ENCODE measurements at regions not wholly inside any gene's neighbourhood (a gene's known extent, or its start where the extent isn't known, plus 50 kb on each side); places are given as distances from the start of the nearest gene placed in this dataset.
A peak's percentile ranks its signal among the peaks of the same experiment; 100 is the strongest.

DNA sequence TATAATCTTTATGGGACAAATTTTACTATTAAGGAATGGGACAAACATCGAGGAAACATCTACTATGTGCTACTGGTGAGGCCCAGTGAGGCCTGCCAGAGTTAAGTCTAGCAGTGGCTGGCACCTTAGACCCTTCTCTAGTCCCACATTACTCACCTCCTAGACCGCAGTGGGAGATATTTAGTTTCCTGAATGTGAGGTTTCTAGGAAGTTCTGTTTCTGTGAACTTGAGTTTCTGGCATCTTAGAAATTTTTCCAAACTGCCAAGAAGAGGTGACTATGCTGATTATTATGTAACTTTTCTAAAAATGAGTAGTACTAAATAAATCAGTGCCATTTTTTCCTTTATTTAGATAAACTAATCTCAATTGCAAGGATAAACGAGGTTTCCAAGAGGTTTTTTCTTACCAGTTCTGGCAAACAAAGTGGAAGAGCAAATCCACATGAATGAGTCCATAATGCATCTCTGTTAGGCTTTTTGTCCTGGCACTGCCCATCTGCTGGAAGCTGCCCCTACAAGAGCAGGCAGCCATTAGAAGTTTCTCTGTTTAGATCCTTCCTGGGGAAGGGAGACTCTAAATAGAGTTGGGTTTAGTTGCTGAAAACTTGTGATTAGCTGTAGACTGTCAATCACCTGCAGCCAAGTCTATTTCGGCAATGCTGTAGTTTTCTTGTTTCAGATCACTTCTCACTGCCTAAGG is 348.7 kb downstream of the MAN2A1 start:
- DNase-seq: no peak

DNA sequence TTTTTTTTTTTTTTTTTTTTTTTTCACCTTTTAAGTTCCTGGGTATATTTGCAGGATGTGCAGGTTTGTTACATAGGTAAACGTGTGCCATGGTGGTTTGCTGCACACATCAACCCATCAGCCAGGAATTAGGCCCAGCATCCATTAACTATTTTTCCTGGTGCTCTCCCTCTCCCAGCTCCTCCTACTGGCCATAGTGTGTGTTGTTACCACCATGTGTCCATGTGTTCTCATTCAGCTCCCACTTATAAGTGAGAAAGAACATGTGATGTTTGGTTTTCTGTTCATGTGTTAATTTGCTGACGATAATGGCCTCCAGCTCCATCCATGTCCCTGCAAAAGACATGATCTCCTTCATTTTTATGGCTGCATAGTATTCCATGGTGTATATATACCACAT is 350.5 kb downstream of the MAN2A1 start:
- DNase-seq: no peak

DNA sequence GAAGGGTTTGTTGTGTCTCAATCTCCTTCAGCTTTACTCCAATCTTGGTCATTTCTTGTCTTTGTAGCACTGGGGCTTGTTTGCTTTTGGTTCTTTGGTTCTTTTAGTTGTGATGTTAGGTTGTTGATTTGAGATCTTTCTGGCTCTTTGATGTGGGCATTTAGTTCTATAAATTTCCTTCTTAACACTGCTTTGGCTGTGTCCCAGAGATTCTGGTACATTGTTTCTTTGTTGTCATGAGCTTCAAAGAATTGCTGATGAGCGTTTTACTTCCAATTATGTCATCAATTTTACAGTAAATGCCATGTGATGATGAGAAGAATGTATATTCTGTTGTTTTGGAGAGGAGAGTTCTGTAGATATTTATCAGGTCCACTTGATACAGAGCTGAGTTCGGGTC is 353.3 kb downstream of the MAN2A1 start:
- no peak for DNase-seq

DNA sequence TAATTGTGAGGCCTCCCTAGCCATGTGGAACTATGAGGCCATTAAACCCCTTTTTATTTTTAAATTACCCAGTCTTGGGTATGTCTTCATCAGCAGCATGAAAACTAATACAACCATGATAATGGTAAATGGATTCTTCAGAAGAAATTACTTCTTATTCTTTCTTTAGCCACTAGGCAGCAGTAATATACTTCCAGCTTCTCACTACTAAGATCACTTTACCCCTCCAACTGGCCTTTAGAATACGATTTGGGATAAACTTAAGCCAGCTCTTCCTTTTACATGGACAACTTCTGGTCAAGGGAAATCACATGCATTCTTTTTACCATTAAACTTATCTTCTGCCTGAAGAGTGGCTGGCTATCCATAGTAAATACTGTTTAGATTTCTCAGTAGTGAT is 355.4 kb downstream of the MAN2A1 start:
- DNase-seq: no peak

DNA sequence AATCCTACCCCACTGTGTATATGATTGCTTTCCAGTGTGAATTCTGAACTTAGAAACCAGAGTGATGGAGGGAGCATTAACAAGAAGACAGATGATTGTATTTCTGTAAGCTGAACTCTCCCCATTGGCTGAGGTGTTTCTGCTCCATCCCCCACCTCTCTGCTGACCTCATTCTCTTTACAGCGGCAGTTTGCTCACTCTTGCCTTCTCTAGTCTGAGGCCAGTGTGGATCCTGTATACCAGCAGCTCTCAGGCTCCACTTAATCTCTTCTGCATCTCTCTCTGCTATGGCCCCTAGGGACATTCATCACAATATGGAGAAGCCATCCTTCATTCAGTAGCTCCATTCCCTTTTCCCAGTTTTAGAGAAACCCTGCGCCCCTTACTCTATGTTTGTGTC is 358.8 kb downstream of the MAN2A1 start:
- DNase-seq: no peak

DNA sequence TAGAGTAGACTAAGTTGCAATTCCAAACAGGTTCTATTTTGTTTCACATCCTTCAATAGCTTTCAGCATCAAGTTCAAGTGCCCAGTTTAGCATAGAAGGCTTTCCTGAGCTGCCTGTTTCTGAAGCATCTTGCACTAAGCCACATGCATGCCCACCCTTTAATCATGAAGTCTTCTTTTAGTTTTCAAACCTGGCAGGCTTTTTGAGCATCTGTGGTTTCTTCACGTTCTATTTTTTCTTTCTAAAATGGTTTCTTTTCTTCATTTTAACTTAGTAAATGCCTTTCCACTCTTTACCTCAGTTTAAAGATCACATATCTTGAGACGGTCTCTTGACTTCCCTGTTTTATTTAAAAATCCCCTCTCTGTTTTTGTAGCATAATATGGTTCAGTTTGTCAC is 360.1 kb downstream of the MAN2A1 start:
- DNase-seq: no peak

DNA sequence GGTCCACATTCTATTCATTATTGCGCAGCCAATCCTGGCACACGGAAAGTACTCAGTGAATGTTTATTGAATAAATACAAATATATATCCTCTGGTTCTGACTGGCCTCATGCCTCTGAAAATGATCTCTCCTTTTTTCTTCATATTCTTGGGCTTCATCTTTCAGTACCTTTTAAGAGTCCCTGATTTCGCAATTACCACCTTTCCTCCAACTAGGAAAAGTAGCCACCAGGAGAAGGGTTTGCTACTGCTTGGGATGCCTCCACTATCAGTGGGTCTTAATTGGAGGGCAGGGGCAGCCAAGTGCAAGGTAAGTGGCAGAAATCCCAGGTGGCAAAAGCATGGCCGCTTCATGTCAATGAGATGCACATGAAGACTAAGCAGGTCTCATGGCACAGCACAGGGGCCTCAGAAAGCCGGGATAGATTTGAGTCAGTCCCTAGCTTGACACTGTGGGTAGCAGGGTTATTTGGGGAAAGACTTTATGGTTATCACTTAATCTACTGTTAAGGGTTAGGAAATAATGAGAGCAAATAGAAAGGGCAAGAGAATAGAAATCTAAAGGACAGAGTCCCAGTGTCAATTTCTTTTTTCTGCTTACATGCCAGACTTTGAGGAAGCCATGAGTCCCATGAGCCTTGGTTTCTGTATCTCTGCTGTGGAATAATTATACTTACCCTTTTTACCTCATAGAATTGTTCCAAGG is 361.1 kb downstream of the MAN2A1 start:
- DNase-seq: no peak

DNA sequence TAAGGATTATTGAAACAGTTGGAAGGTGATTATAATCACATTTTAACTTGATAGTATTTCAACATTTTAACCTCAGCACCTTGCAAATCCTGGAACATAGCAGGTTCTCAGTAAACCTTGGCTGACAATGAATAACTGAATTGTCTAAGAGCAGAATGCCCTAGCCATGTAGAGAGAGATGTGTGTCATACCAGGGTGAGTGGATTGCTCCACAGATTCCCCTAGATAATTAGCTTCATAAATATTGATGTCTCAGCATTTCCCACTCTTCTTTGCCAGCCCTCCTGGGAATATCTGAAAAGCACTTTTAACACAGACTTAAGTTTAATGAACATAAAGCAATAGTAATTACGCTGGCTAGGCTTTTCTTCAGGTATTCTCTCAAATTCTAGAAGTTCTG is 363.5 kb downstream of the MAN2A1 start:
- no peak for DNase-seq

DNA sequence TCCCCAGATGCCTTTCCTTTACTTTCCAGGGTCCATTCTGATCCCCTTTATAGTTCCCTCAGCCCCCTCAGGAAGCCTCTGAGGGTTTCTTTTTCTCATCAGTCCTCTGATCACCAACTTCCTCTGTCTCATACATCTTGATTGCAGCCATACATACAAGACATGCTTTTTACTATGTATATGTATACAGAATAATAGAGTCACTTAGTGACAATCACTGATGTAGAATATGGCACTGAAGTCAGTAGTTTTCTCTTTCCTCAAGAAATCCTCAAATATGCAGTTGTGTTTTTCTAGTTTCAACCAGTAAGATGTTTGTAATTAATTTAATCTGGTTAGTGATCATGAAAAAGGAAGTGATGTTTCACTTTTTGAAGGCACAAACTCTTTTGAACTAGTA is 364.1 kb downstream of the MAN2A1 start:
- DNase-seq: no peak

DNA sequence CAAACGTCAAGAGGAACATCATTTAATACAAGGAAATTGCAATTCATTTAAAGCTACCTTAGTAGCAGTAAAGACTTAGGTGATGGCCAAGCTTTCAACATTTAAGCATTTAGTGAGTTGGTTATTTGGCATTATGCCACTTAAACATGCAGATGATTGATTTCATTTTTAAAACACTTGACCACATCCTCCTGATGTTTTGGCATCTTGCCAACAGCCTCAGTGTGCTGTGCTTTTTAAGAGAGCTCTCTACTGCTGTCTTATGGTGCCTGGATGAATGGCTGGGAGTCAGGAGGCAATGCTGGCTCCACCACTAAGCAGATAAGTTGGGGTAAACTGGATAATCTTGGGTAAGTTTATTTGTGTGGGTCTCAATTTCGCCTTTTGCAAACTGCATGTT is 364.5 kb downstream of the MAN2A1 start:
- DNase-seq: peak; percentile 56 to 69

DNA sequence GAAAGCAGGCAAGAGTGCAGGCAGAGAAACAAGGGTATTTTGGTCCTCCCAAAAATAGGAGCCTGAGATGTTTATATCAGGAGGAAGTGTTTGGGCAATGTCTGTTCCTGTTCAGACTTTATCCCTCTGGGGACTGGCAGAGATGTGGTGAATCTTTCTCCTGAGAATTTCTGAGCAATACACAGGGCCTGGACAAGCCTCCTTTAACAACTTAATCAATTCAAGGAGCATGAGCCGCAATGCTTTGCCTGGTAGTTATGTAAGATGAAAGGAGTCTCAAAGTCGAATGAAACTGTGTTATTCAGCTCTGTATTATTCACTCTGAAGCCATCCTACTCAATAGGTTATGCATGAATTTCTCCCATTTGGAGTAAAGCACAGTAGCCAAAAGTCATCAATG is 365.6 kb downstream of the MAN2A1 start:
- no peak for DNase-seq

DNA sequence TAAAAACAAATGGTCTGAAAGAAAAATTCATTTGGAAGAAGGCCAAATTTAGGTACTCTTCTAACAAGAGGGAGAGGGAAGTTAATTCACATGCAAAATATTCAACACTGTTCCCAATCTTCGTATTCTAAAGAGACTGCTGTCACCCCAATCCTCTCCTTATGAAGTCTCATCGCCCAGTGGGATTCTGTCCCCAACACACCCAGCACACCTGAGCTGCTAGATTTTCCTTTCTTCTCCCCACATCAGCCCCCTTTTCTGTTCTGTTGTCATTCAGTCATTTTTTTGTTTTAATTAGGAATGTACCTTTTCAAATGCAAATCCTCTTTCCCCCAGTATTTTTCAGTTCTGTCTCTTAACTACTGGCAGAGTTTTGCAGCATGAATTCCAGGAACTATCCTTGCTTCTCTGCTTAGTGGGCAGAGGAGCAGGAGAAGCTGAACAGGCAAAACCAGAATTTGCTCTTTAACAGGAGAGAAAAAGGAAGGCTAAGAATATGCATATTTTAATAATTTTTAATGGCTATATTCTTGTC is 366.9 kb downstream of the MAN2A1 start:
- no peak for DNase-seq

DNA sequence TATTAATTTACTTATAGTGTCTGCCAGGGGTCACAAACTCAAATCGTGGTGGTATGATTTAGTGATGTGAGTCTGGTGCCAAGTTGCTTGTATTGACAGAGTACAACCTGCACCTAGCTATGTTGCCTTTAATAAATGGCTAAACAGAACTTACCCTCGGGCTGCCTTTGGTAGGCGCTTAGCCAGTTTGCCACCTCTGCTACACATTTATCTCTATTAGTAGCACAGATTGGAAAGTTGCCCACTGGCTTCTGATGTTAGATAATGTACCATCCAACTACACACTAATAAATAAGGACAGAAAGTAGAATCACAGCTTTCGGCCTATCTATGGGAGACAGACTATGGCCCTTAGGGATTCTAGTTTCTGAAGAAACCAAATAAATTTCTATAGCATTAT is 368.4 kb downstream of the MAN2A1 start:
- no peak for DNase-seq

DNA sequence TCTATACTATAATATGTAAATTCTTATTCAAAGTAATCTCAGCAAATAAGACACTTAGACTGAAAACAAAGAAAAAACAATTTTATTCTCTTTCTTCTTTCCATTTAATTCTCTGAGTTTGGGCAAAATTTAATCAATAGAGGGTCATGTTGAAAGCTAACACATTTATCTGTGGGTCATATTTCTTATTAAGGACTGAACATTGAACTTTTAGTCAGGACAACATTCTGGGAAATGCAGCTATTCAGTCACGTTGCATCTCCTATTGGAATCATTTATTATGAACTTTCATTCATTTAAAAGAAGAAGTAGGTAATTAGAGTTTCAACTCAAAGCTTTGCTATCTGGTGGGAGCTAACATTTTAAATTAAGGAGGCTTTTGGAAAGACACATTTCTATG is 372.5 kb downstream of the MAN2A1 start:
- no peak for DNase-seq

DNA sequence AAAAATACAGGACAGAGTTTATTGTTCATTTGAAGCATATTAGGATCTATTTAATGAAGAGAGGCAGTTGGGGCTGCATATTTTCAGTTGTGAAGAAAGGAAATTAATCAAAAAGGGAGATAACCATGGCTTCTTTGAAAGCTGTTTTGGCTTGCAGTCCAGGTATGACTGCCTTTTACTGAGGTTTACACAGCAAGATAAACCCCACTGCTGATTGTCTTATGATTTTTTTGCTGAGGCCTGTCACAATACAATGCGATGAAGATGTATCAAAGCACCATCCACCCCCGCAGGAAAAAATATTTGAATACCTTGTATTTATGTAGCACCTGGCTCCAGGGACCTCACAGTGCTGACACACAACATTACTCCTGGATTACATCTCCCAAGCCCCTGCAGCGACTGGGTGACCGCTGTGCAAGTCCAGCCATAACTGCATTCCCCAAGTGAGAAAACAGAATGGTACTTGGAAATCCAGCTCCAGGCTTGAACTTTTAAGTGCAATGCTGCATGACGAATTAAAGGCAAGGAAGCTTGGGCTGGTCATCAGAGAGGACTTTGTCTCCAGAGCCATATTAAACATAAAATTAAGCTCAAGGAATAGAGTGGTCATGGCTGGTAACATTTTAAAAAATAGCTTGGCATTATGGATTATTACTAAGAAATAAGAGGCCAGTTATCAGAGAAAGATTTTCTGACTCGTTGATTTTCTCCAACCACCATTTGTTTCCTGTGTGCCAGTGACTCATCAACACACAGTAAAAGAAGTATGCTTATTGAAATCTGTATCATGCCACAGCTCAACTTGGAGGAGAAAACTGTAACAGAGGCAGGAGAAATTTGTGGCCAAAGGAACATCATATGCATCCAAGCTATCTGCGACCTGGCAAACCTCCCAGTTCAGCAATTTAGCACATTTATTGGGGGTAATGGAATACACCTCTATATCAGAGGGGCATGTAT is 374.2 kb downstream of the MAN2A1 start:
- no peak for DNase-seq

DNA sequence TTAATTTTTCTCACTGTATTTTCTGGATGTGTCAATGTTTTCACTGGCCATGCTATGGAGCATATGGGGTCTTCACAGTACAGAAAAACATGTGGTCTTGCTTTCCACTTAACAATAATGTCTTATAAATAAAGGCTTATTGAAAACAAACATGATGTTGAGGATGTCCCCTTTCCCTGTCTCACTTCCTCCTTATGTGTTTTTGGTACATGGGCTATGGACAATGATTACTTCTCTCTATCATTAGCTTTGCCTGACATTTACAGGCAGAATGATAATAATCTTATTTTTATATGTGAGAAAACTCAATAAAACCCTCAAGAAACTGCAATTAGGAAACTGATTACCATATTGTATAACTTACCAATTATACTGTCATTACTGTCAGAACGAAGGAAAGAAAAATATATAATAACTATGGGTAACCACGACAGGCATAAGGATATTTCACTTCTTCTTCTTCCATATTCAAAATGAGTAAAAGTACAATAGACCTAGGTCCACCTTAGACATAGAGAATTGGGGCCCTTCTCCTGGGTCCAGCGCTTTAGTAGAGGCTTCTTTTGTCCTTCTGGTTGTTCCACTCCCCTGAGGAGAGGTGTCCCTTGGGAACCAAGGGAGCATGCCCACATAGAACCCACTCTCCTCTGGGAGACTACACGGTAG is 375.0 kb downstream of the MAN2A1 start:
- no peak for DNase-seq

DNA sequence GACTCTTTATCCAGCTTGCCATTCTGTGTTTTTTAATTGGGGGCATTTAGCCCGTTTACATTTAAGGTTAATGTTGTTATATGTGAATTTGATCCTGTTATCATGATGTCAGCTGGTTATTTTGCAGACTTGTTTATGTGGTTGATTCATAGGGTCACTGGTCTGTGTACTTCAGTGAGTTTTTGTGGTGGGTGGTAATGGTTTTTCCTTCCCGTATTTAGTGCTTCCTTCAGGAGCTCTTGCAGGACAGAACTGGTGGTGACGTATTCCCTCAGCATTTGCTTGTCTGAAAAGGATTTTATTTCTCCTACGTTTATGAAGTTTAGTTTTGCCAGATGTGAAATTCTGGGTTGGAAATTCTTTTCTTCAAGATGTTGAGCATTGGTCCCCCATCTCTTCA is 381.1 kb downstream of the MAN2A1 start:
- DNase-seq: no peak

DNA sequence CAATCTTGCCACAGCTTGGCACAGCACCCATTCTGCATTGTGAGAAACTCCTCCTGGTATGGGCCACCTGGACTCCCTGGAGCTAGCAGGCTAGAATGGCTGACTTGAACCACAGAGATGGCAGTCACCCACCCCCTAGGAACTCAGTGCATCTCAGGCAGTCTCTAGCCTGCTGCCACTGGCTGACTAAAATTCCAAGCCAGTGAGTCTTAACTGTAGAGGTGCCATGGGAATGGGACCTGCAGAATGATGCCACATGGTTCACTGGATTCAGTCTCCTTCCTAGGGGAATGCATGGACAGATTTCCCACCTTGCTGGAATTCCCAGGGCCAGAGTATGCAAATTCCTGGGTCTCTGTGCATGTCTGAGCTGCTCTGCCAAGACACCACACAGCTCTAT is 382.9 kb downstream of the MAN2A1 start:
- DNase-seq: no peak

DNA sequence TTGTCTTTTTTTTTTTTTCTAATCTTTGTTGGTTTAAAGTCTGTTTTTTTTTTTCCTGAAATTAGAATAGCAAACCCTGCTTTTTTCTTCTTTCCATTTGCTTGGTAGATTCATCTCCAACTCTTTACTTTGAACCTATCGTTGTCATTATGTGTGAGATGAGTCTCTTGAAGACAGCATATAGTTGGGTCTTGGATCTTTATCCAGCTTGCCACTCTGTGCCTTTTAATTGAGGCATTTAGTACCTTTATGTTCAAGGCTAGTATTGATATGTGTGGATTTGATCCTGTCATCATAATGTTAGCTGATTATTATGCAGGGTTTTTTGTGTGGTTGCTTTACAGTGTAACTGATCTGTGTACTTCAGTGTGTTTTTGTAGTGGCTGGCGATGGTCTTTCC is 383.8 kb downstream of the MAN2A1 start:
- no peak for DNase-seq

DNA sequence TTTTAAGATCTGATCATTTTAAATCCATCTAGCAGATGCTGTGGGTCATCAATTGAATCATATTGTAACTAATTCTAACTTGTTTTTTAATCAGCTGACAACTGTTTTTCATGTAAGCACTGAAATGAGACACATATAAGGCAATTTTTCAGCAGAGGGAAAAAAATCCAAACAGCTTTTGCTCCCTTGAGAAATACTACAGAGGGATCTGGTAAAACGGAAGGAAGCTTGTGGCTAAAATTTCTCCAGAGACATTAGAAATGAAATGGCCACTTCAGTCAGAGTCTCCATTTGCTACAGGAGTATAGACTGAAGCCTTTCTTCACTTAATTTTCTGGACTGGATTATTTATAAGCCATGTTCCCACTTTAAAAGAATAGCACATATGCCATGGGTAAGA is 385.9 kb downstream of the MAN2A1 start:
- no peak for DNase-seq

DNA sequence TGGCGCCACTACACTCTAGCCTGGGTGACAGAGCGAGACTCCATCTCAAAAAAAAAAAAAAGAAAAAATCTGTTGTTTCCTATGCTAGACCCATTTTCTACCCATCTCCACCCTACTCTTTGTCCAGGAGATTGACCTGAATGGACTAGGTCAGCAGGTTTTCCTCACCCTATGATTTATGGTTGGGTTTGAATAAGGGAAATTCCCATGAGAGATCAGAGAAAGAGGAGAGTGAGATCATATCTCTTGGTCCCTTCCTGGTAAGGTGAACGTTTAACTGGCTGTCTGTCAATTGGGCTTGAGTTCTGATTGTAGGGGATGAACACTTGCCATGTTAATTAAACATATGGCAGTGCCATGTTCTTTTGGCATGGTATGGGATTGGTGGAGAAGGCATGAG is 387.4 kb downstream of the MAN2A1 start:
- no peak for DNase-seq

DNA sequence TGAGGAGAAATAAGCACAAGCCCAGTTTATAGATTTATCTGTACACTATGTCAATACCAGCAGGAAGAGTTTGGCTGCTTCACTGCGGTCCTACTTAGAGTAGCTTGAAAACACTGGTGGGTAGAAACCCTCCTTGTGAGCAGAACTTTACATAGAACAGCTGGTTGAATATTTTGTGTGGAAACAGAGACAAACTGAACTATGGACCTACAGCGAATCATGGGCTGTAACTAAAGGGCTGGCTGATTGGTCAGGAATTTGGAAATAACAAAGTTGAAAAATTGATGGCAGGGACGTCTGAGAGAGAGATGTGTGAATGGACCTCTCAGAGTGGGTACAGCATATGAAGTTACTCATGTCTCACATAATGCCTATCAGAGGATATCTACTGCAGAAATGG is 392.5 kb downstream of the MAN2A1 start:
- no peak for DNase-seq

DNA sequence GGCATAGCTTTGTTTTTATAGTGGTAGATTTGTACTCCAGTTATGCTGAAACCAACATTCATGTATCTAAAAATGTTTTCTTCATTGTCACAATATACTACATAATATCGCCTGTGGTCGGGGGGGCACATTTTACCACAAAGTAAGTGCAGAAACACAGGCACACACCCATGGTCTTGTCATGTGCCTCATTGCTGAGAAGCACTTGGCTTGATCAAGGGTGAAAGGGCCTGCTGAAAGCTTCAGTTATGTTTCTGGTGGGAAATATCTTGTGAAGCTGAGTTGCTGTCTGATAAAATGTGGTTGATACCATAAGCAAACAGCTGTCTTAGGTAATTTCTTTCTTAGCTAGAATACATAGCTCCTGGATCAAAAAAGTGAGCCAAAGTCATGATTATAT is 393.1 kb downstream of the MAN2A1 start:
- no peak for DNase-seq
